ENCODE measurements at regions not wholly inside any gene's neighbourhood (a gene's known extent, or its start where the extent isn't known, plus 50 kb on each side); places are given as distances from the start of the nearest gene placed in this dataset.
"Not testable (repeated sequence)": the region's sequence is repeated elsewhere in the genome, so short reads cannot be mapped to it uniquely, and the experiment has no call there.

DNA sequence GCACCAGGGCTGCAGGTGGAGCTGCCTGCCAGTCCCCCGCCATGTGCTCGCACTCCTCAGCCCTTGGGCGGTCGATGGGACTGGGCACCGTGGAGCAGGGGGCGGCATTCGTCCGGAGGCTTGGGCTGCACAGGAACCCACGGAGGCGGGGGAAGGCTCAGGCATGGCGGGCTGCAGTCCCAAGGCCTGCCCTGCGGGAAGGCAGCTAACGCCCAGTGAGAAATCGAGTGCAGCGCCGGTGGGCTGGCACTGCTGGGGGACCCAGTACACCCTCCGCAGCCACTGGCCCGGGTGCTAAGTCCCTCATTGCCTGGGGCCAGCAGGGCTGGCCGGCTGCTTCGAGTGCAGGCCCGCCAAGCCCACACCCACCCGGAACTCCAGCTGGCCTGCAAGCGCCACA is 130.5 kb upstream of the RXFP2 start:
- TF ChIP-seq, protein P1, sequence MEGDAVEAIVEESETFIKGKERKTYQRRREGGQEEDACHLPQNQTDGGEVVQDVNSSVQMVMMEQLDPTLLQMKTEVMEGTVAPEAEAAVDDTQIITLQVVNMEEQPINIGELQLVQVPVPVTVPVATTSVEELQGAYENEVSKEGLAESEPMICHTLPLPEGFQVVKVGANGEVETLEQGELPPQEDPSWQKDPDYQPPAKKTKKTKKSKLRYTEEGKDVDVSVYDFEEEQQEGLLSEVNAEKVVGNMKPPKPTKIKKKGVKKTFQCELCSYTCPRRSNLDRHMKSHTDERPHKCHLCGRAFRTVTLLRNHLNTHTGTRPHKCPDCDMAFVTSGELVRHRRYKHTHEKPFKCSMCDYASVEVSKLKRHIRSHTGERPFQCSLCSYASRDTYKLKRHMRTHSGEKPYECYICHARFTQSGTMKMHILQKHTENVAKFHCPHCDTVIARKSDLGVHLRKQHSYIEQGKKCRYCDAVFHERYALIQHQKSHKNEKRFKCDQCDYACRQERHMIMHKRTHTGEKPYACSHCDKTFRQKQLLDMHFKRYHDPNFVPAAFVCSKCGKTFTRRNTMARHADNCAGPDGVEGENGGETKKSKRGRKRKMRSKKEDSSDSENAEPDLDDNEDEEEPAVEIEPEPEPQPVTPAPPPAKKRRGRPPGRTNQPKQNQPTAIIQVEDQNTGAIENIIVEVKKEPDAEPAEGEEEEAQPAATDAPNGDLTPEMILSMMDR (IDR thresholded peaks at IDR 0.05) = not testable (repeated sequence)
- TF ChIP-seq POLR2A, POLR2AphosphoS5 (IDR thresholded peaks at IDR 0.05): not testable (repeated sequence)

Data from breast epithelium (tissue), 3 donors.